ENCODE measurements at regions not wholly inside any gene's neighbourhood (a gene's known extent, or its start where the extent isn't known, plus 50 kb on each side); places are given as distances from the start of the nearest gene placed in this dataset.
"Not testable (repeated sequence)": the region's sequence is repeated elsewhere in the genome, so short reads cannot be mapped to it uniquely, and the experiment has no call there.

DNA sequence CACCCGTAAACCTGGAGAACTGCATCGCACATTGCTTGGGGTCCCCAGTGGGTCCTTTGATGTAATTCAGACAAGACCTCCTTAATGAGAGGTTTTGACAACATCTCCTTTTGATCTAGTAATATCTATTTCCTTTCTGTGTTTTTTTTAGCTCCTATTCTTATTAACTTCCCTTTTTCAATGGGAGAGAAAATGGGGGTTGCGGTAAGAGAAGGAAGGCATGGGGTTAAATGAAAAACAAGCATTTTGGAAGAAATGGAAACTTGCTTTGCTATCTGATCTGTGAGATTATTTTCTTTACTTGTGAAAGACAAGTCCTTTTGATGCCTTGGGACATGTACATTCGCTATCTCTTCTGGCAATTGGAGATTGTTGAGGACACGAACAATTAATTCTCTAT lies 418.6 kb upstream of the MAN1A1 start:
- no peak overlapping the region for H3K27ac ChIP-seq (ENCODE audit: low read length)
- no peak for DNase-seq
- no peaks in the 10 kb centered on the region for H3K9me3 ChIP-seq (ENCODE audit: control insufficient read depth, low read depth, low read length)
- no peak overlapping the region for H3K4me3 ChIP-seq (ENCODE audit: low read length)
- no peaks in the 10 kb centered on the region for H3K36me3 ChIP-seq (ENCODE audit: control insufficient read depth, insufficient read depth, low read length)
- WGBS (ENCODE audit: insufficient coverage, low lambda C conversion rate), result no CpG with 5 or more reads among the region's 5 CpGs
- H3K4me1 ChIP-seq (ENCODE audit: control insufficient read depth, insufficient read depth, low read length), result no peaks in the 10 kb centered on the region
- no peaks in the 10 kb centered on the region for H3K27me3 ChIP-seq (ENCODE audit: control insufficient read depth, insufficient read depth, low read length)

DNA sequence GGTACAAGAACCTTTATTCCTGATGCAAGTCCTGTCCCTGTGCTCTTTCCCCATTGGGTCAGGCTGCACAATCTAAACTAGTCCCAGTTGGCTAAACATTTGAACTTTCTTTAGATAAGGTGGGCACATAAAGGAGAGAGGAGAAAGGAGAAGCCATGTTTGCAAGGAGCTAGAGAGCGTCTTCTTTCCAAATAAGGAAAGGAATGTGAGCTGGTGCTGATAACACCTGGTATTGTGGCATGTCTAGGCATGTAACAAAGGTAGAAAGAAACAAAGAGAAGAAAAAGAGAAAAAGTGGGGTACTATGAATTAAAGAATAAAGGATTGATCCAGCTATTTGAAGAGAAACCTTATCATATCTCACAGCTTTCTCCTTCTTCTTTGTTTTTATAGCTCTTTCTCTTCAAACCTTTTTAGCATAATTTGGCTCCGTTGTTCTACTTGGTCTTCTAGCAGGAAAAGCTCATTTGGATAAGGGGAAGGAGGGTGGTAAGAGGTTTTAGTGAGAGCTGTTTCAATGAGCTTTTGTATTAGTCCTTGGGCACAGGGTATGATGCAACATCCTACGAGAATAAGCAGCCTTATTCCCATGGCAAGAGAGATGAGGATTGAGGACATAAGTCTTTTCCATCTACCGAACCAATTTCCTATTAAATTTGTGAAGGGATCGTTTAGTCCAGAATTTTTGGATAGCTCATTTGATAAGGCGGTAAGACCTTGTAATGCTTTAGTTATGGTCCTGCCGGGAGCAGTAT lies 415.5 kb upstream of the MAN1A1 start:
- H3K9me3 ChIP-seq (ENCODE audit: control insufficient read depth, low read depth, low read length), result no peaks in the 10 kb centered on the region
- 100% methylated on average over 1 of the region's 7 CpGs for WGBS (ENCODE audit: insufficient coverage, low lambda C conversion rate)
- no peaks in the 10 kb centered on the region for H3K27me3 ChIP-seq (ENCODE audit: control insufficient read depth, insufficient read depth, low read length)
- no peak for DNase-seq
- H3K4me3 ChIP-seq (ENCODE audit: low read length), result no peak overlapping the region
- H3K27ac ChIP-seq (ENCODE audit: low read length), result no peak overlapping the region
- H3K4me1 ChIP-seq (ENCODE audit: control insufficient read depth, insufficient read depth, low read length), result no peaks in the 10 kb centered on the region
- no peaks in the 10 kb centered on the region for H3K36me3 ChIP-seq (ENCODE audit: control insufficient read depth, insufficient read depth, low read length)

GRCh38 chr6:119760046-119760445 lies 410.5 kb upstream of the MAN1A1 start:
- no peaks in the 10 kb centered on the region for H3K4me1 ChIP-seq (ENCODE audit: control insufficient read depth, insufficient read depth, low read length)
- no peaks in the 10 kb centered on the region for H3K27me3 ChIP-seq (ENCODE audit: control insufficient read depth, insufficient read depth, low read length)
- no peak overlapping the region for H3K27ac ChIP-seq (ENCODE audit: low read length)
- no CpG with 5 or more reads among the region's 1 CpG for WGBS (ENCODE audit: insufficient coverage, low lambda C conversion rate)
- no peaks in the 10 kb centered on the region for H3K36me3 ChIP-seq (ENCODE audit: control insufficient read depth, insufficient read depth, low read length)
- H3K9me3 ChIP-seq (ENCODE audit: control insufficient read depth, low read depth, low read length), result no peaks in the 10 kb centered on the region
- no peak overlapping the region for H3K4me3 ChIP-seq (ENCODE audit: low read length)
- no peak for DNase-seq

DNA sequence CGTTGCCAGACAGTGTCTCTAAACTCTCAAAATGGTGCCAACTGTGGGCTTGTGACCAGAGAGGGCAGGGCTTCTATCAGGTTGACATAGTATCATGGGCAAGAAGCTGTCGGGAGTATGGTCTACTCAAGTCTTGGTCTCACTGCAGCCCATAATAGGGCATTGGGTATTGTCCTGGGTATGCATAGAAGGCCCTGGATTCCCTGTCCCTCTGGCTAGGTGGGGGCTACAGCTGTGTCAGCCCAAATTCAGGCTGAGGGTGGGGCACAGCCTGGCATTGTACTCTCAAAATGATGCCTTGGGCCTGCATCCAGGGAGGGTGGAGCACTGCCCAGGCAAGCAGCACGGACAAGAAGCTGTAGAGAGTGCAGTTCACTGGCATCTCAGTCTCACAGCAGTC lies 408.8 kb upstream of the MAN1A1 start:
- H3K36me3 ChIP-seq (ENCODE audit: control insufficient read depth, insufficient read depth, low read length), result no peaks in the 10 kb centered on the region
- no CpG with 5 or more reads among the region's 3 CpGs for WGBS (ENCODE audit: insufficient coverage, low lambda C conversion rate)
- no peaks in the 10 kb centered on the region for H3K27me3 ChIP-seq (ENCODE audit: control insufficient read depth, insufficient read depth, low read length)
- no peak overlapping the region for H3K4me3 ChIP-seq (ENCODE audit: low read length)
- DNase-seq, result no peak
- H3K27ac ChIP-seq (ENCODE audit: low read length), result no peak overlapping the region
- H3K4me1 ChIP-seq (ENCODE audit: control insufficient read depth, insufficient read depth, low read length), result no peaks in the 10 kb centered on the region
- no peaks in the 10 kb centered on the region for H3K9me3 ChIP-seq (ENCODE audit: control insufficient read depth, low read depth, low read length)

GRCh38 chr6:119757467-119757866 lies 407.9 kb upstream of the MAN1A1 start:
- Histone ChIP-seq H3K36me3 (ENCODE audit: control insufficient read depth, insufficient read depth, low read length) (no peaks in the 10 kb centered on the region), H3K27ac (ENCODE audit: low read length) (no peak overlapping the region), H3K27me3 (ENCODE audit: control insufficient read depth, insufficient read depth, low read length) (no peaks in the 10 kb centered on the region), H3K4me1 (ENCODE audit: control insufficient read depth, insufficient read depth, low read length) (no peaks in the 10 kb centered on the region), H3K4me3 (ENCODE audit: low read length) (no peak overlapping the region), H3K9me3 (ENCODE audit: control insufficient read depth, low read depth, low read length) (no peaks in the 10 kb centered on the region)
- no CpG with 5 or more reads among the region's 2 CpGs for WGBS (ENCODE audit: insufficient coverage, low lambda C conversion rate)
- no peak for DNase-seq

GRCh38 chr6:119749335-119749734 lies 399.8 kb upstream of the MAN1A1 start:
- H3K27me3 ChIP-seq (ENCODE audit: control insufficient read depth, insufficient read depth, low read length), result no peaks in the 10 kb centered on the region
- WGBS (ENCODE audit: insufficient coverage, low lambda C conversion rate), result no CpG with 5 or more reads among the region's 4 CpGs
- no peak for DNase-seq

GRCh38 chr6:119748535-119748934 lies 399.0 kb upstream of the MAN1A1 start:
- not testable (repeated sequence) for H3K27ac ChIP-seq (ENCODE audit: low read length); H3K4me1 ChIP-seq (ENCODE audit: control insufficient read depth, insufficient read depth, low read length); DNase-seq; H3K36me3 ChIP-seq (ENCODE audit: control insufficient read depth, insufficient read depth, low read length); H3K9me3 ChIP-seq (ENCODE audit: control insufficient read depth, low read depth, low read length); H3K4me3 ChIP-seq (ENCODE audit: low read length); H3K27me3 ChIP-seq (ENCODE audit: control insufficient read depth, insufficient read depth, low read length)
- WGBS (ENCODE audit: insufficient coverage, low lambda C conversion rate), result no CpG with 5 or more reads among the region's 3 CpGs

More at GRCh38 chr6:119749335-119749734, 399.8 kb upstream of the MAN1A1 start:
- no peaks in the 10 kb centered on the region for H3K9me3 ChIP-seq (ENCODE audit: control insufficient read depth, low read depth, low read length)
- H3K36me3 ChIP-seq (ENCODE audit: control insufficient read depth, insufficient read depth, low read length), result no peaks in the 10 kb centered on the region
- no peaks in the 10 kb centered on the region for H3K4me1 ChIP-seq (ENCODE audit: control insufficient read depth, insufficient read depth, low read length)
- no peak overlapping the region for H3K4me3 ChIP-seq (ENCODE audit: low read length)
- no peak overlapping the region for H3K27ac ChIP-seq (ENCODE audit: low read length)

- Histone ChIP-seq H3K4me1 (ENCODE audit: control insufficient read depth, insufficient read depth, low read length) (no peaks in the 10 kb centered on the region), H3K27ac (ENCODE audit: low read length) (no peak overlapping the region), H3K36me3 (ENCODE audit: control insufficient read depth, insufficient read depth, low read length) (no peaks in the 10 kb centered on the region), H3K4me3 (ENCODE audit: low read length) (no peak overlapping the region), H3K27me3 (ENCODE audit: control insufficient read depth, insufficient read depth, low read length) (no peaks in the 10 kb centered on the region), H3K9me3 (ENCODE audit: control insufficient read depth, low read depth, low read length) (no peaks in the 10 kb centered on the region)
- WGBS (ENCODE audit: insufficient coverage, low lambda C conversion rate), result no CpG with 5 or more reads among the region's 6 CpGs
- DNase-seq, result peak; percentile 13 to 23
These were observed 392.7 kb upstream of the MAN1A1 start for GRCh38 chr6:119742188-119742803.

- H3K27ac ChIP-seq (ENCODE audit: low read length), result no peak overlapping the region
- H3K4me1 ChIP-seq (ENCODE audit: control insufficient read depth, insufficient read depth, low read length), result no peaks in the 10 kb centered on the region
- no peak overlapping the region for H3K4me3 ChIP-seq (ENCODE audit: low read length)
- H3K27me3 ChIP-seq (ENCODE audit: control insufficient read depth, insufficient read depth, low read length), result no peaks in the 10 kb centered on the region
- DNase-seq, result no peak
- no peaks in the 10 kb centered on the region for H3K36me3 ChIP-seq (ENCODE audit: control insufficient read depth, insufficient read depth, low read length)
- 100% methylated on average over 1 of the region's 4 CpGs for WGBS (ENCODE audit: insufficient coverage, low lambda C conversion rate)
- no peaks in the 10 kb centered on the region for H3K9me3 ChIP-seq (ENCODE audit: control insufficient read depth, low read depth, low read length)
These were observed 390.2 kb upstream of the MAN1A1 start for GRCh38 chr6:119739769-119740168.

DNA sequence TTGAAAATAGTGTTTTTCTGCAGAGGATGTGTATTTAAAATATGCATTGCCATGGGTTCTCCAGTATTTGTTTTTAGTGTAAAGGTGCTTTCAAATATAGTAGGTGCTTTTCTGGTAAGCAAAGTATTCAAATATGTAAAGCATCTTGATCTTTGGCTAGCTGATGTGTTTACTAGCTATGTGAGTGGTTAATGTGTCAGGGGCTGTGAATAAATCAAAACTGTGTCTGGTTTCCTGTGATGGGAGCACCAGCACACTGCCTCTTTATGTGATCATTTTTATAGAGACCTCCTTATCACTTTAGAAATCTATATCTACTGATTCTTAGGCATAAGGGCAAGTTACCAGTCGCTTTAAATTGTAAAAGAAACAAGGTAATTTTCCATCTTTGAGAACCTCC lies 388.9 kb upstream of the MAN1A1 start:
- no peak for DNase-seq
- no peak overlapping the region for H3K27ac ChIP-seq (ENCODE audit: low read length)
- H3K9me3 ChIP-seq (ENCODE audit: control insufficient read depth, low read depth, low read length), result no peaks in the 10 kb centered on the region
- H3K27me3 ChIP-seq (ENCODE audit: control insufficient read depth, insufficient read depth, low read length), result no peaks in the 10 kb centered on the region
- H3K36me3 ChIP-seq (ENCODE audit: control insufficient read depth, insufficient read depth, low read length), result no peaks in the 10 kb centered on the region
- no peaks in the 10 kb centered on the region for H3K4me1 ChIP-seq (ENCODE audit: control insufficient read depth, insufficient read depth, low read length)
- no peak overlapping the region for H3K4me3 ChIP-seq (ENCODE audit: low read length)
- WGBS (ENCODE audit: insufficient coverage, low lambda C conversion rate), result 60% methylated on average over 1 of the region's 1 CpG
